ENCODE measurements at regions not wholly inside any gene's neighbourhood (a gene's known extent, or its start where the extent isn't known, plus 50 kb on each side); places are given as distances from the start of the nearest gene placed in this dataset.
A peak's percentile ranks its signal among the peaks of the same experiment; 100 is the strongest.

- peak; percentile 7; the same call in 1 of the 2 replicates for TF ChIP-seq CTCF (IDR thresholded peaks at IDR 0.05; ENCODE audit: borderline replicate concordance, insufficient read depth, low read depth, low read length)
- H3K4me3 ChIP-seq (ENCODE audit: low read depth, low read length) = no peak overlapping the region
These were observed 397.7 kb upstream of the HNRNPA3 start for GRCh38 chr2:176814740-176815367.

- TF ChIP-seq CTCF (IDR thresholded peaks at IDR 0.05; ENCODE audit: borderline replicate concordance, insufficient read depth, low read depth, low read length) = peak; percentile 39; the same call in 1 of the 2 replicates
- no peak overlapping the region for H3K4me3 ChIP-seq (ENCODE audit: low read depth, low read length)
These were observed 395.5 kb upstream of the HNRNPA3 start for GRCh38 chr2:176817061-176817565.

- no peak for TF ChIP-seq CTCF (IDR thresholded peaks at IDR 0.05; ENCODE audit: borderline replicate concordance, insufficient read depth, low read depth, low read length)
- no peak overlapping the region for H3K4me3 ChIP-seq (ENCODE audit: low read depth, low read length)
These were observed 394.5 kb upstream of the HNRNPA3 start for GRCh38 chr2:176818076-176818475.

- no peak for TF ChIP-seq CTCF (IDR thresholded peaks at IDR 0.05; ENCODE audit: borderline replicate concordance, insufficient read depth, low read depth, low read length)
- H3K4me3 ChIP-seq (ENCODE audit: low read depth, low read length) = no peak overlapping the region
These were observed 394.0 kb upstream of the HNRNPA3 start for GRCh38 chr2:176818617-176819016.

- TF ChIP-seq CTCF (IDR thresholded peaks at IDR 0.05; ENCODE audit: borderline replicate concordance, insufficient read depth, low read depth, low read length) = no peak
- H3K4me3 ChIP-seq (ENCODE audit: low read depth, low read length) = no peak overlapping the region
These were observed 393.3 kb upstream of the HNRNPA3 start for GRCh38 chr2:176819306-176819705.

- TF ChIP-seq CTCF (IDR thresholded peaks at IDR 0.05; ENCODE audit: borderline replicate concordance, insufficient read depth, low read depth, low read length) = no peak
- no peak overlapping the region for H3K4me3 ChIP-seq (ENCODE audit: low read depth, low read length)
These were observed 392.1 kb upstream of the HNRNPA3 start for GRCh38 chr2:176820371-176820932.

GRCh38 chr2:176821350-176821749 lies 391.2 kb upstream of the HNRNPA3 start:
- no peak overlapping the region for H3K4me3 ChIP-seq (ENCODE audit: low read depth, low read length)
- TF ChIP-seq CTCF (IDR thresholded peaks at IDR 0.05; ENCODE audit: borderline replicate concordance, insufficient read depth, low read depth, low read length) = peak; percentile 22; the same call in 1 of the 2 replicates

Measured in GM12875 (cell line).